ENCODE measurements at regions not wholly inside any gene's neighbourhood (a gene's known extent, or its start where the extent isn't known, plus 50 kb on each side); places are given as distances from the start of the nearest gene placed in this dataset.

DNA sequence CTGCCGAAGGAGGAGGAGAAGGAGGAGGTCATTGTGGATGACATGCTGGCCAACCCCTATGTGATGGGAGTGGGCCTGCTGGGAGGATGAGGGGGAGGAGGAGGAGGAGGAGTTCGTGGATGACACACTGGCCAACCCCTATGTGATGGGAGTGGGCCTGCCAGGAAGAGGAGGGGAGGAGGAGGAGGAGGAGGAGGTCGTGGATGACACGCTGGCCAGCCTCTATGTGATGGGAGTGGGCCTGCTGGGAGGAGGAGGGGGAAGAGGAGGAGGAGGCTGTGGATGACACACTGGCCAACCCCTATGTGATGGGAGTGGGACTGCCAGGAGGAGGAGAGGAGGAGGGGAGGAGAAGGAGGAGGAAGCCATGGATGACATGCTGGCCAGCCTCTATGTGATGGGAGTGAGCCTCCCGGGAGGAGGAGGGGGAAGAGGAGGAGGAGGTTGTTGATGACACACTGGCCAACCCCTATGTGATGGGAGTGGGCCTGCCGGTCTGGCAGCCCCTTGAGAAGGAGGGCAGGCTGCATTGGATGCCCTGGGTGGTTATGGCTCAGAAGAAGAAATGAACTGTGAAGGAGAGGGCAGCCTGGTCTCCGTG, 55.7 kb upstream of the WNT7A start:
- no peaks in the 10 kb centered on the region for H3K79me2 ChIP-seq (ENCODE audit: control insufficient read depth, insufficient read depth, low read length)
- ChIA-PET CTCF (no interaction called here), POLR2A (no interaction called here)
- no peak for DNase-seq (ENCODE audit: low read depth, low spot score)
- intact Hi-C loops (cut with micrococcal nuclease): no loop called here
- TF ChIP-seq GATA2 (IDR thresholded peaks at IDR 0.05; ENCODE audit: insufficient read depth, insufficient read length, low read depth, low read length): no peak
- no peaks in the 10 kb centered on the region for H4K20me1 ChIP-seq (replicated peaks; ENCODE audit: control insufficient read depth, extremely low read depth, insufficient read depth, low read length)
- H3K9ac ChIP-seq (replicated peaks; ENCODE audit: extremely low read depth, insufficient read depth, low read length): no peak overlapping the region
- no peak overlapping the region for H3K4me3 ChIP-seq (replicated peaks in 1 of 3; ENCODE audit: insufficient read depth in 1 of 3, low read depth in 1 of 3, low read length in 3 of 3)
- no peaks in the 10 kb centered on the region for H3K9me3 ChIP-seq (replicated peaks; ENCODE audit: control insufficient read depth, insufficient read depth, low read length)
- dilution Hi-C loops (cut with MboI; ENCODE audit: extremely low pct_ligation_motif_present, low sequenced_read_pairs): no loop called here
- no peak for FAIRE-seq
- BruUV-seq (replicated peaks): no TSS peak
- no peaks in the 10 kb centered on the region for H3K36me3 ChIP-seq (ENCODE audit: control insufficient read depth in 2 of 2, extremely low read depth in 1 of 2, insufficient read depth in 2 of 2, low read length in 2 of 2)
- no peak overlapping the region for H2AFZ ChIP-seq (ENCODE audit: low read depth, low read length)
- no peak overlapping the region for H3K4me2 ChIP-seq (ENCODE audit: insufficient read depth, low read length)
- H3K27ac ChIP-seq (ENCODE audit: insufficient read depth, low read depth, low read length): no peak overlapping the region
- no peaks in the 10 kb centered on the region for H3K27me3 ChIP-seq (ENCODE audit: control insufficient read depth in 2 of 2, insufficient read depth in 2 of 2, low read length in 2 of 2)
- H3K4me1 ChIP-seq (ENCODE audit: control insufficient read depth, extremely low read depth, insufficient read depth, low read length): no peaks in the 10 kb centered on the region
- H3K9me1 ChIP-seq (replicated peaks; ENCODE audit: control insufficient read depth, extremely low read depth, insufficient read depth, low read length): no peaks in the 10 kb centered on the region

- intact Hi-C loops (cut with micrococcal nuclease) (no loop called here), dilution Hi-C loops (cut with MboI; ENCODE audit: extremely low pct_ligation_motif_present, low sequenced_read_pairs) (no loop called here)
- no peaks in the 10 kb centered on the region for H3K27me3 ChIP-seq (ENCODE audit: control insufficient read depth in 2 of 2, insufficient read depth in 2 of 2, low read length in 2 of 2)
- DNase-seq (ENCODE audit: low read depth, low spot score) (no peak), FAIRE-seq (no peak)
- no peaks in the 10 kb centered on the region for H3K4me1 ChIP-seq (ENCODE audit: control insufficient read depth, extremely low read depth, insufficient read depth, low read length)
- H3K4me3 ChIP-seq (replicated peaks in 1 of 3; ENCODE audit: insufficient read depth in 1 of 3, low read depth in 1 of 3, low read length in 3 of 3): no peak overlapping the region
- CTCF ChIA-PET: no interaction called here
- H3K36me3 ChIP-seq (ENCODE audit: control insufficient read depth in 2 of 2, extremely low read depth in 1 of 2, insufficient read depth in 2 of 2, low read length in 2 of 2): no peaks in the 10 kb centered on the region
- POLR2A ChIA-PET: no interaction called here
- H3K79me2 ChIP-seq (ENCODE audit: control insufficient read depth, insufficient read depth, low read length): no peaks in the 10 kb centered on the region
- no peak overlapping the region for H2AFZ ChIP-seq (ENCODE audit: low read depth, low read length)
- no peak overlapping the region for H3K9ac ChIP-seq (replicated peaks; ENCODE audit: extremely low read depth, insufficient read depth, low read length)
- no peaks in the 10 kb centered on the region for H3K9me3 ChIP-seq (replicated peaks; ENCODE audit: control insufficient read depth, insufficient read depth, low read length)
- no peak for TF ChIP-seq POLR2AphosphoS5 (IDR thresholded peaks at IDR 0.05; ENCODE audit: insufficient read depth, low read depth, low read length)
- TF ChIP-seq GATA2 (IDR thresholded peaks at IDR 0.05; ENCODE audit: insufficient read depth, insufficient read length, low read depth, low read length): no peak
- TF ChIP-seq, protein P1, sequence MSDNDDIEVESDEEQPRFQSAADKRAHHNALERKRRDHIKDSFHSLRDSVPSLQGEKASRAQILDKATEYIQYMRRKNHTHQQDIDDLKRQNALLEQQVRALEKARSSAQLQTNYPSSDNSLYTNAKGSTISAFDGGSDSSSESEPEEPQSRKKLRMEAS (IDR thresholded peaks at IDR 0.05; ENCODE audit: insufficient read depth, insufficient read length): no peak
- TF ChIP-seq CTCF (IDR thresholded peaks at IDR 0.05; ENCODE audit: extremely low read depth in 1 of 2, insufficient read depth in 1 of 2, low read depth in 1 of 2, low read length in 2 of 2): no peak
- no peak for TF ChIP-seq JUN (IDR thresholded peaks at IDR 0.05; ENCODE audit: borderline replicate concordance, insufficient read depth, insufficient read length, low read depth)
- no peak for TF ChIP-seq EZH2 (IDR thresholded peaks at IDR 0.05; ENCODE audit: borderline replicate concordance, low read depth, low read length, severe bottlenecking)
- TF ChIP-seq MYC (IDR thresholded peaks at IDR 0.05; ENCODE audit: low read depth, low read length): no peak
- no peak for TF ChIP-seq POLR2A (IDR thresholded peaks at IDR 0.05; ENCODE audit: low read depth, low read length)
- no peak for TF ChIP-seq FOS (IDR thresholded peaks at IDR 0.05; ENCODE audit: borderline replicate concordance, insufficient read depth, low read length)
- no peak overlapping the region for H3K27ac ChIP-seq (ENCODE audit: insufficient read depth, low read depth, low read length)
- H3K9me1 ChIP-seq (replicated peaks; ENCODE audit: control insufficient read depth, extremely low read depth, insufficient read depth, low read length): no peaks in the 10 kb centered on the region
- H3K4me2 ChIP-seq (ENCODE audit: insufficient read depth, low read length): no peak overlapping the region
- no peaks in the 10 kb centered on the region for H4K20me1 ChIP-seq (replicated peaks; ENCODE audit: control insufficient read depth, extremely low read depth, insufficient read depth, low read length)
- BruUV-seq (replicated peaks): no TSS peak
Measured at GRCh38 chr3:13934813-13935212, 54.9 kb upstream of the WNT7A start.

All from endothelial cell of umbilical vein (primary cell).